Hepatocyte (in vitro differentiated cells): ENCODE measurements at regions not wholly inside any gene's neighbourhood (a gene's known extent, or its start where the extent isn't known, plus 50 kb on each side); places are given as distances from the start of the nearest gene placed in this dataset.

Experiments used
- CTCF ChIP-seq: fragments of 200-600 bp; sonication (generic); IDR thresholded peaks from 2 replicates; pipeline ENCODE4 v1.5.1; 2016; ENCODE audit warnings: antibody characterized with exemption, mild to moderate bottlenecking; ENCODE audit not compliant: poor library complexity
- EZH2 ChIP-seq: fragments of 200-600 bp; sonication (generic); IDR thresholded peaks from 2 replicates; pipeline ENCODE4 v1.6.1; 2016; ENCODE audit warnings: antibody characterized with exemption, mild to moderate bottlenecking, borderline replicate concordance

GRCh38 chr1:17976854-17977253 is 130.7 kb upstream of the IGSF21 start:
- TF ChIP-seq CTCF (no peak), EZH2 (no peak)
